Activated CD4-positive, alpha-beta T cell treated with anti-CD3 and anti-CD28 coated beads, Interleukin-2, amount 10 ng/mL, durations not matched to agents 24 days and 14 days (primary cell): ENCODE measurements at regions not wholly inside any gene's neighbourhood (a gene's known extent, or its start where the extent isn't known, plus 50 kb on each side); places are given as distances from the start of the nearest gene placed in this dataset.
"Not testable (repeated sequence)": the region's sequence is repeated elsewhere in the genome, so short reads cannot be mapped to it uniquely, and the experiment has no call there.

ENCODE experiments used
- DNase-seq: peaks from one replicate; pipeline ENCODE4 v3.0.0; 2022
- H3K27ac Mint-ChIP-seq: one replicate; pipeline ENCODE4 v1.8.0; 2022; ENCODE audit warnings: mild to moderate bottlenecking, mixed read lengths
- H3K27me3 Mint-ChIP-seq: one replicate; pipeline ENCODE4 v1.8.0; 2022; ENCODE audit warnings: mixed read lengths
- H3K36me3 Mint-ChIP-seq: one replicate; pipeline ENCODE4 v1.8.0; 2022; ENCODE audit warnings: low read depth, mild to moderate bottlenecking, mixed read lengths
- H3K4me1 Mint-ChIP-seq: one replicate; pipeline ENCODE4 v1.8.0; 2021; ENCODE audit warnings: mixed read lengths
- H3K4me3 Mint-ChIP-seq: one replicate; pipeline ENCODE4 v1.8.0; 2022; ENCODE audit warnings: mild to moderate bottlenecking, moderate library complexity, mixed read lengths
- H3K9me3 Mint-ChIP-seq: one replicate; pipeline ENCODE4 v1.8.0; 2021; ENCODE audit warnings: mixed read lengths
- intact Hi-C: fragments of 100-400 bp; cut with micrococcal nuclease; formaldehyde crosslinking; loops from one replicate; pipeline ENCODE4 v1.15.1; 2023

GRCh38 chr20:29296256-29297230 lies 1960.9 kb upstream of the DEFB115 start:
- no peaks in the 10 kb centered on the region for H3K4me1 Mint-ChIP-seq
- H3K36me3 Mint-ChIP-seq = peaks cover 5% of the 10 kb centered on the region
- no peak for DNase-seq
- peaks cover 15% of the 10 kb centered on the region for H3K9me3 Mint-ChIP-seq
- H3K27me3 Mint-ChIP-seq = no peaks in the 10 kb centered on the region
- H3K4me3 Mint-ChIP-seq = no peak overlapping the region
- intact Hi-C loops = no loop called here
- no peak overlapping the region for H3K27ac Mint-ChIP-seq

- Mint-ChIP-seq H3K36me3 (peaks cover 5% of the 10 kb centered on the region), H3K9me3 (peaks cover 15% of the 10 kb centered on the region)
Measured at GRCh38 chr20:29297411-29298270, 1959.8 kb upstream of the DEFB115 start.

GRCh38 chr20:29298271-29298590 lies 1959.2 kb upstream of the DEFB115 start:
- intact Hi-C loops = no loop called here
- DNase-seq = no peak
- Mint-ChIP-seq H3K9me3 (peaks cover 19% of the 10 kb centered on the region), H3K27me3 (no peaks in the 10 kb centered on the region), H3K36me3 (peaks cover 5% of the 10 kb centered on the region), H3K27ac (no peak overlapping the region), H3K4me1 (no peaks in the 10 kb centered on the region), H3K4me3 (no peak overlapping the region)

More at GRCh38 chr20:29297411-29298270, 1959.8 kb upstream of the DEFB115 start:
- Mint-ChIP-seq H3K27me3 (no peaks in the 10 kb centered on the region), H3K4me1 (no peaks in the 10 kb centered on the region), H3K4me3 (no peak overlapping the region), H3K27ac (no peak overlapping the region)
- DNase-seq = no peak
- intact Hi-C loops = no loop called here

- H3K4me1 Mint-ChIP-seq = no peaks in the 10 kb centered on the region
- H3K4me3 Mint-ChIP-seq = no peak overlapping the region
- intact Hi-C loops = no loop called here
- H3K27ac Mint-ChIP-seq = no peak overlapping the region
- H3K27me3 Mint-ChIP-seq = no peaks in the 10 kb centered on the region
- DNase-seq = no peak
- peaks cover 5% of the 10 kb centered on the region for H3K36me3 Mint-ChIP-seq
- H3K9me3 Mint-ChIP-seq = peaks cover 21% of the 10 kb centered on the region
Measured at GRCh38 chr20:29298759-29299613, 1958.5 kb upstream of the DEFB115 start.

GRCh38 chr20:29299811-29300578 lies 1957.5 kb upstream of the DEFB115 start:
- no peak overlapping the region for H3K27ac Mint-ChIP-seq
- DNase-seq = no peak
- no peaks in the 10 kb centered on the region for H3K27me3 Mint-ChIP-seq
- no peak overlapping the region for H3K4me3 Mint-ChIP-seq
- peaks cover 6% of the 10 kb centered on the region for H3K36me3 Mint-ChIP-seq
- H3K4me1 Mint-ChIP-seq = peaks cover 4% of the 10 kb centered on the region
- peaks cover 29% of the 10 kb centered on the region for H3K9me3 Mint-ChIP-seq
- intact Hi-C loops = loop anchor here (10.0 kb wide), 1 partner anchor 85 kb away; no protein-coding TSS in a partner anchor

- H3K36me3 Mint-ChIP-seq = peaks cover 7% of the 10 kb centered on the region
- no peak overlapping the region for H3K4me3 Mint-ChIP-seq
- peaks cover 36% of the 10 kb centered on the region for H3K9me3 Mint-ChIP-seq
- intact Hi-C loops = loop anchor here (10.0 kb wide), 1 partner anchor 86 kb away; no protein-coding TSS in a partner anchor
- H3K4me1 Mint-ChIP-seq = peaks cover 13% of the 10 kb centered on the region
- DNase-seq = no peak
- no peak overlapping the region for H3K27ac Mint-ChIP-seq
- no peaks in the 10 kb centered on the region for H3K27me3 Mint-ChIP-seq
Measured at GRCh38 chr20:29300579-29301551, 1956.6 kb upstream of the DEFB115 start.

- no peaks in the 10 kb centered on the region for H3K27me3 Mint-ChIP-seq
- no peak for DNase-seq
- no peak overlapping the region for H3K4me3 Mint-ChIP-seq
- H3K27ac Mint-ChIP-seq = no peak overlapping the region
- H3K36me3 Mint-ChIP-seq = peaks cover 7% of the 10 kb centered on the region
- intact Hi-C loops = loop anchor here (10.0 kb wide), 1 partner anchor 87 kb away; no protein-coding TSS in a partner anchor
- peaks cover 19% of the 10 kb centered on the region for H3K4me1 Mint-ChIP-seq
- peaks cover 36% of the 10 kb centered on the region for H3K9me3 Mint-ChIP-seq
Measured at GRCh38 chr20:29301624-29302259, 1955.7 kb upstream of the DEFB115 start.

GRCh38 chr20:29302979-29303644 lies 1954.4 kb upstream of the DEFB115 start:
- Mint-ChIP-seq H3K27me3 (no peaks in the 10 kb centered on the region), H3K36me3 (peaks cover 5% of the 10 kb centered on the region), H3K9me3 (peaks cover 34% of the 10 kb centered on the region), H3K4me3 (no peak overlapping the region), H3K27ac (no peak overlapping the region), H3K4me1 (peaks cover 24% of the 10 kb centered on the region)
- no peak for DNase-seq
- intact Hi-C loops = loop anchor here (10.0 kb wide), 1 partner anchor 88 kb away; no protein-coding TSS in a partner anchor

- Mint-ChIP-seq H3K27ac (peak overlapping the region; percentile 96), H3K4me3 (peak overlapping the region; percentile 72), H3K36me3 (peaks cover 5% of the 10 kb centered on the region), H3K4me1 (peaks cover 35% of the 10 kb centered on the region), H3K27me3 (no peaks in the 10 kb centered on the region), H3K9me3 (peaks cover 35% of the 10 kb centered on the region)
- intact Hi-C loops = loop anchor here (5.0 to 10.0 kb wide), 3 partner anchors 92 to 1071 kb away; no protein-coding TSS in a partner anchor
- peak; percentile 82 for DNase-seq
Measured at GRCh38 chr20:29306390-29307072, 1950.9 kb upstream of the DEFB115 start.

GRCh38 chr20:29307484-29307883 lies 1950.0 kb upstream of the DEFB115 start:
- Mint-ChIP-seq H3K9me3 (peaks cover 41% of the 10 kb centered on the region), H3K4me1 (peaks cover 35% of the 10 kb centered on the region), H3K27ac (peak overlapping the region; percentile 80)
- not testable (repeated sequence) for H3K4me3 Mint-ChIP-seq, H3K36me3 Mint-ChIP-seq, DNase-seq, H3K27me3 Mint-ChIP-seq
- intact Hi-C loops = loop anchor here (5.0 to 10.0 kb wide), 3 partner anchors 93 to 1070 kb away; no protein-coding TSS in a partner anchor
